ENCODE measurements at regions not wholly inside any gene's neighbourhood (a gene's known extent, or its start where the extent isn't known, plus 50 kb on each side); places are given as distances from the start of the nearest gene placed in this dataset.

DNA sequence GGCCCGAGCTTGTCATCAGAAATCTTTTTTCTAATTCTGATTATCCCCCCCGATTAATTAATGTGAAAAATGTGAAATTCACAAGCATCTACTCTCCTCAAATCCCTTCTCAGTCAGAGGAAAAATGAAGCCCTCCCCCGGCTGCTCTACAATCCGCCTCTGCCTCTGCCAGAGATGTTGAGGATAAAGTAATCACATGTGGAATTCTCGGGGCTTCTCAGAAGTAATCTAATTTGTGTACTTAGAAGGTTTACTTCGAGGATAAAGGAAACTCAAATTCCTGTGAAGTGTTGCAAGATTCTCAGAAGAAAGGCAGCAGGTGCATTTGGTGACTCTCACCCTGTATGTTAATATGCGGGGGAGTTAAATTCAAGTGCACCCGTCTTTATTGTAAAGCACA is 726.1 kb upstream of the ADAMTS16 start:
- Histone ChIP-seq H2AFZ (ENCODE audit: low read depth) (no peak overlapping the region), H3K4me1 (ENCODE audit: low read depth, poor library complexity, severe bottlenecking) (no peaks in the 10 kb centered on the region), H3K36me3 (ENCODE audit: insufficient read depth) (no peaks in the 10 kb centered on the region), H3K27ac (no peak overlapping the region), H4K20me1 (ENCODE audit: insufficient read depth) (no peaks in the 10 kb centered on the region), H3K4me3 (IDR thresholded peaks at IDR 0.05; ENCODE audit: insufficient read depth, low read depth, low read length) (no peak overlapping the region), H3K79me2 (ENCODE audit: insufficient read depth, low read depth) (no peaks in the 10 kb centered on the region), H3K27me3 (ENCODE audit: insufficient read depth, low read depth) (no peaks in the 10 kb centered on the region), H3K9ac (no peak overlapping the region), H3K4me2 (no peak overlapping the region)
- TF ChIP-seq, protein P1, sequence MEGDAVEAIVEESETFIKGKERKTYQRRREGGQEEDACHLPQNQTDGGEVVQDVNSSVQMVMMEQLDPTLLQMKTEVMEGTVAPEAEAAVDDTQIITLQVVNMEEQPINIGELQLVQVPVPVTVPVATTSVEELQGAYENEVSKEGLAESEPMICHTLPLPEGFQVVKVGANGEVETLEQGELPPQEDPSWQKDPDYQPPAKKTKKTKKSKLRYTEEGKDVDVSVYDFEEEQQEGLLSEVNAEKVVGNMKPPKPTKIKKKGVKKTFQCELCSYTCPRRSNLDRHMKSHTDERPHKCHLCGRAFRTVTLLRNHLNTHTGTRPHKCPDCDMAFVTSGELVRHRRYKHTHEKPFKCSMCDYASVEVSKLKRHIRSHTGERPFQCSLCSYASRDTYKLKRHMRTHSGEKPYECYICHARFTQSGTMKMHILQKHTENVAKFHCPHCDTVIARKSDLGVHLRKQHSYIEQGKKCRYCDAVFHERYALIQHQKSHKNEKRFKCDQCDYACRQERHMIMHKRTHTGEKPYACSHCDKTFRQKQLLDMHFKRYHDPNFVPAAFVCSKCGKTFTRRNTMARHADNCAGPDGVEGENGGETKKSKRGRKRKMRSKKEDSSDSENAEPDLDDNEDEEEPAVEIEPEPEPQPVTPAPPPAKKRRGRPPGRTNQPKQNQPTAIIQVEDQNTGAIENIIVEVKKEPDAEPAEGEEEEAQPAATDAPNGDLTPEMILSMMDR (conservative IDR thresholded peaks at IDR 0.05; ENCODE audit: low read depth, low read length), result no peak

DNA sequence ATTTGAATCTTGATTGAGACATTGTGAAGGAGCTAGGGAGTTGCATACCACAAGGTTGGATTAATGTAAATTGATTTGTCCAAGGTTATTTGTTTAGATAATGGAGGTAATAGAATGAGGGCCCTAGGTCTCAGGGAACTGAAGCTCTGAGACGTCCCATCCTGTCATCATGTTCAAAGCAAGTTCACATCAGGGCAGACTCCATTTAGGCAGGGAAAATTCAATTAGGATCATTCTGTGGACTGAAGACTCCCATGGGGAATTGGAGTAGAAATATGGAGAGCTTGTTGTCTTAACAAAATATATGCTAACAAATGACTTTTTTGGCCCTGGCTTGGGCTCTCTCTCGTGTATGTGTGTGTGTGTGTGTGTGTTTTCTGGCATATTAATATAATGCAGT is 722.0 kb upstream of the ADAMTS16 start:
- Histone ChIP-seq H4K20me1 (ENCODE audit: insufficient read depth) (no peaks in the 10 kb centered on the region), H3K9ac (no peak overlapping the region), H3K79me2 (ENCODE audit: insufficient read depth, low read depth) (no peaks in the 10 kb centered on the region), H3K4me2 (no peak overlapping the region), H2AFZ (ENCODE audit: low read depth) (no peak overlapping the region), H3K27ac (no peak overlapping the region), H3K36me3 (ENCODE audit: insufficient read depth) (no peaks in the 10 kb centered on the region), H3K4me3 (IDR thresholded peaks at IDR 0.05; ENCODE audit: insufficient read depth, low read depth, low read length) (no peak overlapping the region), H3K27me3 (ENCODE audit: insufficient read depth, low read depth) (no peaks in the 10 kb centered on the region), H3K4me1 (ENCODE audit: low read depth, poor library complexity, severe bottlenecking) (no peaks in the 10 kb centered on the region)
- TF ChIP-seq, protein P1 (conservative IDR thresholded peaks at IDR 0.05; ENCODE audit: low read depth, low read length), result no peak

DNA sequence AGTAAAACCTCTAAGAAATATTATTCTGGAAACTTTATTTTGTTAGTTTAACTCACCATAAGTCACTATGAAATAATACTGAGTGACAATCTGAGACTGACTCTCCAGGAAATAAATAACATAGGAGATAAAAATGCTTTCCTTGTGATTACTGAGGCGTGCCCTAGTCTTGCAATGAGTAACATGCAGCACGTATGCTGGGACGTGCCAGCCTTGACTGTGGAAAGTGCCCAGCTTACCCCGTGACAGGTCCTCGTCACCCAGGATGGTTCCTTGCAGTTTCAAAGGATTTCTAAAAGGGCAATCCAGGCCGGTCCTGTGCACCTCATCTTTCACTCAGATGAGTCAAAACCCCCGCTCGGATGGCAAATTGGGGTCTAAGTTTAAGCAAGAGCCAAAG is 720.8 kb upstream of the ADAMTS16 start:
- H3K4me1 ChIP-seq (ENCODE audit: low read depth, poor library complexity, severe bottlenecking), result no peaks in the 10 kb centered on the region
- no peaks in the 10 kb centered on the region for H3K79me2 ChIP-seq (ENCODE audit: insufficient read depth, low read depth)
- no peak overlapping the region for H3K9ac ChIP-seq
- TF ChIP-seq, protein P1 (conservative IDR thresholded peaks at IDR 0.05; ENCODE audit: low read depth, low read length), result no peak
- no peak overlapping the region for H3K4me3 ChIP-seq (IDR thresholded peaks at IDR 0.05; ENCODE audit: insufficient read depth, low read depth, low read length)
- no peak overlapping the region for H3K27ac ChIP-seq
- H3K36me3 ChIP-seq (ENCODE audit: insufficient read depth), result no peaks in the 10 kb centered on the region
- H2AFZ ChIP-seq (ENCODE audit: low read depth), result no peak overlapping the region
- H3K27me3 ChIP-seq (ENCODE audit: insufficient read depth, low read depth), result no peaks in the 10 kb centered on the region
- no peaks in the 10 kb centered on the region for H4K20me1 ChIP-seq (ENCODE audit: insufficient read depth)
- no peak overlapping the region for H3K4me2 ChIP-seq

DNA sequence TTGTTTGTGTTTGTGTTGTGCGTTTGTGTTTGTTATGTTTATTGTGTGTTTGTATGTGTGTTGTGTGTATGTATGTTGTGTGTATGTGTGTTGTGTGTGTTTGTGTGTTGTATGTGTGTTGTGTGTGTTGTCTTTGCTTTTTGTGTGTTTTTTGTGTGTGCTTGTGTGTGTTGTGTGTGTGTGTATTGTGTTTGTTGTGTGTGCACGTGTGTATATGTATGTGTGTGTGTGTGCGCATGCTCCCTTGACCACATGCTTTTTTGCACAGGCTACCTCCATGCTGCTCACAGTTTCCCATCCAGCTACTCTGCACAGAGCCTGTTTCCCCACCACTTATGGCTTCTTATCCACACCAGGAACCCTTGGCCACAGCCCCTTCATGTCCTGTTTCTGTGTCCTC is 720.0 kb upstream of the ADAMTS16 start:
- Histone ChIP-seq H3K4me2 (no peak overlapping the region), H2AFZ (ENCODE audit: low read depth) (no peak overlapping the region), H4K20me1 (ENCODE audit: insufficient read depth) (no peaks in the 10 kb centered on the region), H3K4me1 (ENCODE audit: low read depth, poor library complexity, severe bottlenecking) (no peaks in the 10 kb centered on the region), H3K4me3 (IDR thresholded peaks at IDR 0.05; ENCODE audit: insufficient read depth, low read depth, low read length) (no peak overlapping the region), H3K79me2 (ENCODE audit: insufficient read depth, low read depth) (no peaks in the 10 kb centered on the region), H3K27me3 (ENCODE audit: insufficient read depth, low read depth) (no peaks in the 10 kb centered on the region), H3K27ac (no peak overlapping the region), H3K9ac (no peak overlapping the region), H3K36me3 (ENCODE audit: insufficient read depth) (no peaks in the 10 kb centered on the region)
- TF ChIP-seq, protein P1 (conservative IDR thresholded peaks at IDR 0.05; ENCODE audit: low read depth, low read length), result no peak

DNA sequence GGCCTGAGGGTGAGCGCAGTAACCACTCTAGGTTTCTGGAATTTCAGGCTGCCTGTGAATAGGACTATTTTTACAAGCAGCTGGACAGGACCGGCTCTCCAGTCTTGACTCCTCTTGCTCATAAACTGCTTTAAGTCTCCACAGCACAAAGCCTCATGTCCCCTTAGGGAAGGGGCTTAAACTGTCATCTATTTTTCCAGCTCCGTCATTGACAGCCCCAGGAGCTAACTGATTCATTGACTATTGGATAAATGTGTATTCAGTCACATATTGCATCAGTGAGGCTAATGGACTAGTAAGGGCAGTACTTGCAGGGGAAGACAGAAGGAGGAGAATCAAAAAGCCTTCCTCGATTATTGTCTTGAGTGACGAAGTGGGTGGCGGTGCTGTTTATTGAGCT is 719.4 kb upstream of the ADAMTS16 start:
- TF ChIP-seq, protein P1 (conservative IDR thresholded peaks at IDR 0.05; ENCODE audit: low read depth, low read length), result no peak
- H3K27ac ChIP-seq, result no peak overlapping the region
- H3K4me1 ChIP-seq (ENCODE audit: low read depth, poor library complexity, severe bottlenecking), result no peaks in the 10 kb centered on the region
- H3K27me3 ChIP-seq (ENCODE audit: insufficient read depth, low read depth), result no peaks in the 10 kb centered on the region
- H4K20me1 ChIP-seq (ENCODE audit: insufficient read depth), result no peaks in the 10 kb centered on the region
- H2AFZ ChIP-seq (ENCODE audit: low read depth), result no peak overlapping the region
- no peak overlapping the region for H3K4me2 ChIP-seq
- H3K9ac ChIP-seq, result no peak overlapping the region
- no peaks in the 10 kb centered on the region for H3K79me2 ChIP-seq (ENCODE audit: insufficient read depth, low read depth)
- H3K36me3 ChIP-seq (ENCODE audit: insufficient read depth), result no peaks in the 10 kb centered on the region
- H3K4me3 ChIP-seq (IDR thresholded peaks at IDR 0.05; ENCODE audit: insufficient read depth, low read depth, low read length), result no peak overlapping the region
